Testis (tissue), 2 donors: ENCODE measurements at regions not wholly inside any gene's neighbourhood (a gene's known extent, or its start where the extent isn't known, plus 50 kb on each side); places are given as distances from the start of the nearest gene placed in this dataset.

Experiments used
- POLR2A ChIP-seq: fragments of 450-650 bp; IDR thresholded peaks from one replicate; pipeline ENCODE4 v1.6.1; 2017; ENCODE audit warnings: antibody characterized with exemption, mild to moderate bottlenecking, moderate library complexity
- TF ChIP-seq, protein P1 (sequence below), 3 experiments: fragments of 450-650 bp in 2 of 3; fragments of 200-600 bp in 1 of 3; sonication (generic) in 1 of 3; IDR thresholded peaks; one replicate each; pipeline ENCODE4 v1.5.1; 2016 to 2019; ENCODE audit warnings: antibody characterized with exemption in 3 of 3, mild to moderate bottlenecking in 2 of 3, moderate library complexity in 1 of 3

DNA sequence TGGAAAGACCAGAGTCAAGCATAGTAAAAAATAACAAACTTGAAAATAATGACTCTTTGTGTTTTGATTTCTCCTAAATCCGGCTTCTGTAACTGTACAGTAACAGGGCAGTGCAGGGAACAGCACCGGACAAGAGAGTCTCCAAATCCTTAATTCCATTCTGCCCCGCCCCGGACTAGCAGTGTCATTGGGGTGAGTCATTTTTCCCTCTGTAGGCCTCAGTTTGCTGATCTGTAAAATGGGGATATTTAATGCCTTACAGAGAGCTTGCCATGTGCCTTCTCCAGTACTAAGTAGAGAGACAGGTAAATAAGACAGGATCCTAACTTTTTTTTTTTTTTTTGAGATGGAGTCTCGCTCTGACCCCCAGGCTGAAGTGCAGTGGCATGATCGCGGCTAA is 83.6 kb upstream of the TBC1D3K start:
- TF ChIP-seq, protein P1, sequence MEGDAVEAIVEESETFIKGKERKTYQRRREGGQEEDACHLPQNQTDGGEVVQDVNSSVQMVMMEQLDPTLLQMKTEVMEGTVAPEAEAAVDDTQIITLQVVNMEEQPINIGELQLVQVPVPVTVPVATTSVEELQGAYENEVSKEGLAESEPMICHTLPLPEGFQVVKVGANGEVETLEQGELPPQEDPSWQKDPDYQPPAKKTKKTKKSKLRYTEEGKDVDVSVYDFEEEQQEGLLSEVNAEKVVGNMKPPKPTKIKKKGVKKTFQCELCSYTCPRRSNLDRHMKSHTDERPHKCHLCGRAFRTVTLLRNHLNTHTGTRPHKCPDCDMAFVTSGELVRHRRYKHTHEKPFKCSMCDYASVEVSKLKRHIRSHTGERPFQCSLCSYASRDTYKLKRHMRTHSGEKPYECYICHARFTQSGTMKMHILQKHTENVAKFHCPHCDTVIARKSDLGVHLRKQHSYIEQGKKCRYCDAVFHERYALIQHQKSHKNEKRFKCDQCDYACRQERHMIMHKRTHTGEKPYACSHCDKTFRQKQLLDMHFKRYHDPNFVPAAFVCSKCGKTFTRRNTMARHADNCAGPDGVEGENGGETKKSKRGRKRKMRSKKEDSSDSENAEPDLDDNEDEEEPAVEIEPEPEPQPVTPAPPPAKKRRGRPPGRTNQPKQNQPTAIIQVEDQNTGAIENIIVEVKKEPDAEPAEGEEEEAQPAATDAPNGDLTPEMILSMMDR (IDR thresholded peaks at IDR 0.05) = no peak
- no peak for TF ChIP-seq POLR2A
